GM18951 (cell line): ENCODE measurements at regions not wholly inside any gene's neighbourhood (a gene's known extent, or its start where the extent isn't known, plus 50 kb on each side); places are given as distances from the start of the nearest gene placed in this dataset.

Experiments
- POLR2A ChIP-seq: IDR thresholded peaks from 4 replicates; pipeline ENCODE4 v1.6.1; 2011; ENCODE audit warnings: mild to moderate bottlenecking; ENCODE audit not compliant: insufficient read length, insufficient read depth; ENCODE audit errors: extremely low read depth
- in situ Hi-C: fragments of 300-500 bp; cut with MboI; formaldehyde crosslinking; loops from one replicate; pipeline ENCODE4 v1.12.0; 2022; ENCODE audit warnings: low sequenced_read_pairs, mixed read lengths, inconsistent platforms; ENCODE audit not compliant: unreplicated experiment

GRCh38 chr19:13629687-13630357 is 123.5 kb upstream of the CACNA1A start:
- in situ Hi-C loops = loop anchor here (10.0 kb wide), 1 partner anchor 85 kb away; no protein-coding TSS in a partner anchor
- no peak for TF ChIP-seq POLR2A

- in situ Hi-C loops = loop anchor here (10.0 kb wide), 1 partner anchor 87 kb away; no protein-coding TSS in a partner anchor
- no peak for TF ChIP-seq POLR2A
These were observed 121.3 kb upstream of the CACNA1A start for GRCh38 chr19:13627531-13627930.

GRCh38 chr19:13623716-13624710 is 117.7 kb upstream of the CACNA1A start:
- no peak for TF ChIP-seq POLR2A
- in situ Hi-C loops = loop anchor here (10.0 kb wide), 1 partner anchor 91 kb away; no protein-coding TSS in a partner anchor

GRCh38 chr19:13622766-13623715 is 116.8 kb upstream of the CACNA1A start:
- in situ Hi-C loops = loop anchor here (10.0 kb wide), 1 partner anchor 92 kb away; no protein-coding TSS in a partner anchor
- TF ChIP-seq POLR2A = no peak

GRCh38 chr19:13621413-13621812 is 115.1 kb upstream of the CACNA1A start:
- in situ Hi-C loops = loop anchor here (10.0 kb wide), 1 partner anchor 93 kb away; no protein-coding TSS in a partner anchor
- no peak for TF ChIP-seq POLR2A

- in situ Hi-C loops = no loop called here
- TF ChIP-seq POLR2A = no peak
These were observed 112.9 kb upstream of the CACNA1A start for GRCh38 chr19:13619203-13619632.

- no peak for TF ChIP-seq POLR2A
- in situ Hi-C loops = no loop called here
These were observed 109.6 kb upstream of the CACNA1A start for GRCh38 chr19:13615890-13616289.

- TF ChIP-seq POLR2A = no peak
- in situ Hi-C loops = no loop called here
These were observed 107.2 kb upstream of the CACNA1A start for GRCh38 chr19:13613447-13613846.

GRCh38 chr19:13611596-13611995 is 105.3 kb upstream of the CACNA1A start:
- TF ChIP-seq POLR2A = no peak
- in situ Hi-C loops = no loop called here

- in situ Hi-C loops = no loop called here
- no peak for TF ChIP-seq POLR2A
These were observed 103.9 kb upstream of the CACNA1A start for GRCh38 chr19:13610039-13610691.

- TF ChIP-seq POLR2A = no peak
- in situ Hi-C loops = no loop called here
These were observed 99.9 kb upstream of the CACNA1A start for GRCh38 chr19:13606156-13606555.
